Loucy (cell line): ENCODE measurements at regions not wholly inside any gene's neighbourhood (a gene's known extent, or its start where the extent isn't known, plus 50 kb on each side); places are given as distances from the start of the nearest gene placed in this dataset.

ENCODE experiments used
- H2AFZ ChIP-seq: fragments of 200-600 bp; sonication (generic); 2 replicates; pipeline ENCODE4 v1.6.0; 2016; ENCODE audit warnings: antibody characterized with exemption, mild to moderate bottlenecking, low read length, moderate library complexity
- H3F3A ChIP-seq: fragments of 200-600 bp; 2 replicates; pipeline ENCODE4 v1.6.0; 2016; ENCODE audit warnings: antibody characterized with exemption, low read depth, mild to moderate bottlenecking
- H3K27me3 ChIP-seq: fragments of 200-600 bp; sonication (generic); 2 replicates; pipeline ENCODE4 v1.6.1; 2014; ENCODE audit warnings: low read length, mild to moderate bottlenecking; ENCODE audit not compliant: insufficient read depth, poor library complexity, severe bottlenecking
- H3K36me3 ChIP-seq: fragments of 200-600 bp; sonication (generic); 2 replicates; pipeline ENCODE4 v1.6.1; 2016; ENCODE audit warnings: low read length; ENCODE audit not compliant: insufficient read depth
- H3K4me1 ChIP-seq: fragments of 200-600 bp; sonication (generic); 2 replicates; pipeline ENCODE4 v1.5.1; 2014; ENCODE audit warnings: low read length, mild to moderate bottlenecking; ENCODE audit not compliant: insufficient read depth, poor library complexity, severe bottlenecking
- H3K4me2 ChIP-seq: fragments of 200-600 bp; sonication (generic); 2 replicates; pipeline ENCODE4 v1.6.0; 2014; ENCODE audit warnings: antibody characterized with exemption, low read length, low read depth, mild to moderate bottlenecking; ENCODE audit not compliant: poor library complexity, severe bottlenecking
- H3K4me3 ChIP-seq: fragments of 200-600 bp; sonication (generic); 2 replicates; pipeline ENCODE4 v1.5.1; 2014; ENCODE audit warnings: low read length, mild to moderate bottlenecking, mixed read lengths; ENCODE audit not compliant: poor library complexity, severe bottlenecking
- H3K79me2 ChIP-seq: fragments of 200-600 bp; sonication (generic); 2 replicates; pipeline ENCODE4 v1.6.1; 2014; ENCODE audit warnings: low read length; ENCODE audit not compliant: insufficient read depth
- H3K9ac ChIP-seq: fragments of 200-600 bp; sonication (generic); 2 replicates; pipeline ENCODE4 v1.6.0; 2014; ENCODE audit warnings: mild to moderate bottlenecking, low read depth, low read length, moderate library complexity; ENCODE audit not compliant: poor library complexity, severe bottlenecking
- H3K9me2 ChIP-seq: fragments of 200-600 bp; sonication (generic); replicated peaks from 2 replicates; pipeline ENCODE4 v1.6.1; 2016; ENCODE audit warnings: low read depth, low read length, mixed read lengths
- H3K9me3 ChIP-seq: fragments of 200-600 bp; sonication (generic); 2 replicates; pipeline ENCODE4 v1.6.1; 2014; ENCODE audit warnings: mild to moderate bottlenecking, antibody characterized with exemption, low read length, low read depth; ENCODE audit not compliant: insufficient read depth
- H4K20me1 ChIP-seq: fragments of 200-600 bp; sonication (generic); 2 replicates; pipeline ENCODE4 v1.6.0; 2014; ENCODE audit warnings: antibody characterized with exemption, low read length, mild to moderate bottlenecking; ENCODE audit not compliant: insufficient read depth, poor library complexity, severe bottlenecking
- EZH2phosphoT487 ChIP-seq: fragments of 200-600 bp; IDR thresholded peaks from 2 replicates; pipeline ENCODE4 v1.6.1; 2018; ENCODE audit warnings: antibody characterized with exemption, mild to moderate bottlenecking, moderate library complexity, borderline replicate concordance
- TF ChIP-seq, protein P1 (sequence below): fragments of 200-600 bp; sonication (generic); conservative IDR thresholded peaks from 2 replicates; pipeline ENCODE4 v1.5.1; 2014; ENCODE audit warnings: mild to moderate bottlenecking, antibody characterized with exemption, low read length

DNA sequence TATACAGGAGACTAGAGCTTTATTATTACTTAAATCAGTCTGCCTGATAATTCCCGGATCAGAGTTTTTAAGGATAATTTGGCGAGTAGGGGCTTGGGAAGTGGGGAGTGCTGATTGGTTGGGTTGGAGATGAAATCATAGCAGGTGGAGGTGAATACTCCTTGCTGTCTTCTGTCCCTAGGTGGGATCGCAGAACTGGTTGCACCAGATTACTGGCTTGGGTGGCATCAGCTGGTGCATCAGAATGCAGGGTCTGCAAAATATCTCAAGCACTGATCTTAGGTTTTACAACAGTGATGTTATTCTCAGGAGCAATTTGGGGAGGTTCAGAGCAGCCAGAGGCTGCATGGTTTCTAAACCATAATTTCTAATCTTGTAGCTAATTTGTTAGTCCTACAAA is 68.1 kb downstream of the KIF4B start:
- Histone ChIP-seq H3K4me2 (no peak overlapping the region), H3K9me2 (no peaks in the 10 kb centered on the region), H3K9ac (no peak overlapping the region), H3K27me3 (no peaks in the 10 kb centered on the region), H3K9me3 (no peaks in the 10 kb centered on the region), H2AFZ (no peak overlapping the region), H3K36me3 (no peaks in the 10 kb centered on the region), H3F3A (no peaks in the 10 kb centered on the region), H3K4me1 (no peaks in the 10 kb centered on the region), H4K20me1 (no peaks in the 10 kb centered on the region), H3K79me2 (no peaks in the 10 kb centered on the region), H3K4me3 (no peak overlapping the region)
- no peak for TF ChIP-seq EZH2phosphoT487
- TF ChIP-seq, protein P1, sequence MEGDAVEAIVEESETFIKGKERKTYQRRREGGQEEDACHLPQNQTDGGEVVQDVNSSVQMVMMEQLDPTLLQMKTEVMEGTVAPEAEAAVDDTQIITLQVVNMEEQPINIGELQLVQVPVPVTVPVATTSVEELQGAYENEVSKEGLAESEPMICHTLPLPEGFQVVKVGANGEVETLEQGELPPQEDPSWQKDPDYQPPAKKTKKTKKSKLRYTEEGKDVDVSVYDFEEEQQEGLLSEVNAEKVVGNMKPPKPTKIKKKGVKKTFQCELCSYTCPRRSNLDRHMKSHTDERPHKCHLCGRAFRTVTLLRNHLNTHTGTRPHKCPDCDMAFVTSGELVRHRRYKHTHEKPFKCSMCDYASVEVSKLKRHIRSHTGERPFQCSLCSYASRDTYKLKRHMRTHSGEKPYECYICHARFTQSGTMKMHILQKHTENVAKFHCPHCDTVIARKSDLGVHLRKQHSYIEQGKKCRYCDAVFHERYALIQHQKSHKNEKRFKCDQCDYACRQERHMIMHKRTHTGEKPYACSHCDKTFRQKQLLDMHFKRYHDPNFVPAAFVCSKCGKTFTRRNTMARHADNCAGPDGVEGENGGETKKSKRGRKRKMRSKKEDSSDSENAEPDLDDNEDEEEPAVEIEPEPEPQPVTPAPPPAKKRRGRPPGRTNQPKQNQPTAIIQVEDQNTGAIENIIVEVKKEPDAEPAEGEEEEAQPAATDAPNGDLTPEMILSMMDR: no peak

DNA sequence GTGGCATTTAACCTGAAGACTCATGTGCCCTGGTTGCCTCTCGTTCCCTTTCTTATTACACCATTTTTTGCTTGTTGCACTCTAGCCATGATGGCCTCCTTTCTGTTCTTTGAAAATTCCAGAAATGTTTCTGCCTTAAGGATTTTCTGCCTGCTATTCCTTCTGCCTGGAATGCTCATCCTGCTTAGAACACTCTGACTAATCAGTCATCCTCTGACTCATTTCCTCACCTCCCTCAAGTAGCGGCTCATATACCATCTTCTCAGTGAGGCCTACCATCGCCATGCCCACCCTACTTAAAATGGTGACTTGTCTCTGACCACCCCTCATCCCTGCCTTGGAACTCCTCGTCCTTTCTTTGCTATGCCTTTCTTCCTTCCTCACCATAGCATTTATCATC is 68.8 kb downstream of the KIF4B start:
- H4K20me1 ChIP-seq: no peaks in the 10 kb centered on the region
- no peaks in the 10 kb centered on the region for H3K4me1 ChIP-seq
- H3K79me2 ChIP-seq: no peaks in the 10 kb centered on the region
- no peaks in the 10 kb centered on the region for H3K9me2 ChIP-seq
- TF ChIP-seq, protein P1: no peak
- no peak for TF ChIP-seq EZH2phosphoT487
- no peak overlapping the region for H3K4me2 ChIP-seq
- H3F3A ChIP-seq: no peaks in the 10 kb centered on the region
- no peak overlapping the region for H3K4me3 ChIP-seq
- H2AFZ ChIP-seq: no peak overlapping the region
- no peaks in the 10 kb centered on the region for H3K27me3 ChIP-seq
- H3K36me3 ChIP-seq: no peaks in the 10 kb centered on the region
- H3K9ac ChIP-seq: no peak overlapping the region
- no peaks in the 10 kb centered on the region for H3K9me3 ChIP-seq

DNA sequence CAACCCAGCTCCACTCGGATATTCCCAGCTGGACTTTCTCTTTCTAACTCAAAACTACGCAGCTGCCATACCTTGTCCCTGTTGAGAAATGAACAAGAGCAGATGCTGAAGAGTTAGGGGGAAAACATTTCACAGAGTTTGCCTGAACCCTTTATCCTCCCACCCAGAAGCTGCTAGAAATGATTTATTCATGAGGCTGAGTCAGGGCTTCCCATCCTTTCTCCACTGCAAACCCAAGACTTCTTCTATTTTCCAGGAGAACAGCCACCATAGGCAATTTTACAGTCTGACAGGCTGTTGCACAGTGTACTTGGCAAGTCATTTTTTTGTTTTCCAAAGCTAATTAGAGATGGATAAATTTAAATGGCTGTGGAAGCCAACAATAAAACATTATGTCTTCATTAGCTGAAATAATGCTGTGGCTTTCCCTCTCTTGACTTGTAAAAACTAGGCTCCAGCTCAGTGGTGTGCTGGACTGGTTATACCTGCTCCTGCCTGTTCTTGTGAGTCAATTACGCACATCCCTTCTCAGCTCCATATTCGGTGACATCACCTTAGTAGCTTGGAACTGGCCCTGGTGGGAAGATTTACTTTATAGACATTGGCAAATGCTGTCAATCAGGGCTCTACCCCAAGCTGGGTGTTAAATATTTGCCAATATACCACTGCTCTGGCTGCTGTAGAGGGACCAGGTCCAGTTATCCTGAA is 71.9 kb downstream of the KIF4B start:
- Histone ChIP-seq H3K9ac (no peak overlapping the region), H3K4me1 (no peaks in the 10 kb centered on the region), H3K4me3 (no peak overlapping the region), H3K79me2 (no peaks in the 10 kb centered on the region), H3K27me3 (no peaks in the 10 kb centered on the region), H3K9me3 (no peaks in the 10 kb centered on the region), H2AFZ (no peak overlapping the region), H4K20me1 (no peaks in the 10 kb centered on the region), H3K9me2 (no peaks in the 10 kb centered on the region), H3K4me2 (no peak overlapping the region), H3F3A (no peaks in the 10 kb centered on the region), H3K36me3 (no peaks in the 10 kb centered on the region)
- TF ChIP-seq, protein P1: no peak
- no peak for TF ChIP-seq EZH2phosphoT487
